ENCODE measurements at regions not wholly inside any gene's neighbourhood (a gene's known extent, or its start where the extent isn't known, plus 50 kb on each side); places are given as distances from the start of the nearest gene placed in this dataset.

DNA sequence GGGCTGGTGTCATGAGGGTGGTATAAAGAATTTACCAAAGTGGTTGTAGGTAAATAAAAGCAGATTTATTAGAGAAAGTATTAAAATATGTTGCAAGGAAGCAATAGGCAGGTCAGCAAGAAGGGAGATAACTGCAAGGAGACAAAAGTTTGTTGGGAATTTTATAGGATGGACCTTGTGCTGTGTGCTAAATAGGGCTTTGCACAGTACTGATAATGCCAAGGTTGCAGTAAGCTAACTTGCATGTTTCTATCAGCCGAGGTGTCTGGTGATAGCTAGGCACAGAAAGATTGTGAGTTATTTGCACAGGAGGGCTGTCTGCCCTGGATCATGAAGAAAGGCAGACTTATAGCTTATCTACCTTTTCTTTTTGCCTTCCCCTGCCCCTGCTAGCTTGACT lies 102.5 kb upstream of the SPRED1 start:
- Mint-ChIP-seq H3K27me3 (ENCODE audit: unreplicated experiment) (no peaks in the 10 kb centered on the region), H3K4me3 (ENCODE audit: unreplicated experiment) (no peak overlapping the region), H3K27ac (ENCODE audit: unreplicated experiment) (no peak overlapping the region), H3K9me3 (ENCODE audit: unreplicated experiment) (peaks cover 32% of the 10 kb centered on the region), H3K4me1 (ENCODE audit: unreplicated experiment) (peaks cover 11% of the 10 kb centered on the region), H3K36me3 (ENCODE audit: unreplicated experiment) (peaks cover 10% of the 10 kb centered on the region)
- TF ChIP-seq, protein P1, sequence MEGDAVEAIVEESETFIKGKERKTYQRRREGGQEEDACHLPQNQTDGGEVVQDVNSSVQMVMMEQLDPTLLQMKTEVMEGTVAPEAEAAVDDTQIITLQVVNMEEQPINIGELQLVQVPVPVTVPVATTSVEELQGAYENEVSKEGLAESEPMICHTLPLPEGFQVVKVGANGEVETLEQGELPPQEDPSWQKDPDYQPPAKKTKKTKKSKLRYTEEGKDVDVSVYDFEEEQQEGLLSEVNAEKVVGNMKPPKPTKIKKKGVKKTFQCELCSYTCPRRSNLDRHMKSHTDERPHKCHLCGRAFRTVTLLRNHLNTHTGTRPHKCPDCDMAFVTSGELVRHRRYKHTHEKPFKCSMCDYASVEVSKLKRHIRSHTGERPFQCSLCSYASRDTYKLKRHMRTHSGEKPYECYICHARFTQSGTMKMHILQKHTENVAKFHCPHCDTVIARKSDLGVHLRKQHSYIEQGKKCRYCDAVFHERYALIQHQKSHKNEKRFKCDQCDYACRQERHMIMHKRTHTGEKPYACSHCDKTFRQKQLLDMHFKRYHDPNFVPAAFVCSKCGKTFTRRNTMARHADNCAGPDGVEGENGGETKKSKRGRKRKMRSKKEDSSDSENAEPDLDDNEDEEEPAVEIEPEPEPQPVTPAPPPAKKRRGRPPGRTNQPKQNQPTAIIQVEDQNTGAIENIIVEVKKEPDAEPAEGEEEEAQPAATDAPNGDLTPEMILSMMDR (IDR thresholded peaks at IDR 0.05) = no peak
- DNase-seq (ENCODE audit: extremely low spot score, unreplicated experiment) = no peak

DNA sequence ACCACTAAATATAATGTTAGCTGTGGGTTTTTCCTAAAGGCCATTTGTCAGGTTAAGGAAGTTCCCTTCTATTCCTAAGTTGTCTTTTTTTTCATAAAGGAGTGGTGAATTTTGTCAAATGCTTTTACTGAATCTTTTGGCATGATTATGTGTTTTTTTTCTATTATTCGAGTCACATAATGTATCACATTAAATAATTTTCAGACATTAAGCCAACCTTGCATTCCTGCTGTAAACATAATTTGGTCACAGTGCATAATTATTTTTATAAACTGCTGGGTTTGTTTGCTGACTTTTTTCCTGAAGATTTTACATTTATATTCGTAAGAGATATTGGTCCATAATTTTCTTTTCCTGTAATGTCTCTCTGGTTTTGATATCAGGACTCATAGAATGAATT lies 101.8 kb upstream of the SPRED1 start:
- H3K4me1 Mint-ChIP-seq (ENCODE audit: unreplicated experiment) = peaks cover 5% of the 10 kb centered on the region
- TF ChIP-seq, protein P1 (IDR thresholded peaks at IDR 0.05) = no peak
- H3K4me3 Mint-ChIP-seq (ENCODE audit: unreplicated experiment) = no peak overlapping the region
- H3K27ac Mint-ChIP-seq (ENCODE audit: unreplicated experiment) = no peak overlapping the region
- H3K27me3 Mint-ChIP-seq (ENCODE audit: unreplicated experiment) = no peaks in the 10 kb centered on the region
- peaks cover 36% of the 10 kb centered on the region for H3K9me3 Mint-ChIP-seq (ENCODE audit: unreplicated experiment)
- DNase-seq (ENCODE audit: extremely low spot score, unreplicated experiment) = no peak
- H3K36me3 Mint-ChIP-seq (ENCODE audit: unreplicated experiment) = peaks cover 11% of the 10 kb centered on the region

DNA sequence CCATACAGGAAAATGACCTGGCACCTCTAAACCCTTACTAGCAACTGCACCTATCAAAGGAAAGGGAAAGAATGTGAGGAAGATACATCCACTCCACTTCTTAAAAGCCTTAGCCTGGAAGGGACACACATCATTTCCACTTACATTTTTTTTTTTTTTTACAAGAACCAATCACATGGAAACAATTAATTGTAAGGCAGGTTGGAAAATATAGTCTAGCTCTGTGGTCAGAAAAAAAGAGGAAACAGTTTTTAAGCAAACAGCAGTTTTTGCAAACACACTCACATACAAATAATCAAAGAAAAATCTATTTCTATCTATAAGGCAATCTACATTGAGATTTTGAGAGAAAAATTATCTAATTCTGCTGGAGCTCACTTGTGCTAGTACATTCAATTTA lies 98.9 kb upstream of the SPRED1 start:
- H3K27ac Mint-ChIP-seq (ENCODE audit: unreplicated experiment) = no peak overlapping the region
- no peaks in the 10 kb centered on the region for H3K4me1 Mint-ChIP-seq (ENCODE audit: unreplicated experiment)
- DNase-seq (ENCODE audit: extremely low spot score, unreplicated experiment) = no peak

DNA sequence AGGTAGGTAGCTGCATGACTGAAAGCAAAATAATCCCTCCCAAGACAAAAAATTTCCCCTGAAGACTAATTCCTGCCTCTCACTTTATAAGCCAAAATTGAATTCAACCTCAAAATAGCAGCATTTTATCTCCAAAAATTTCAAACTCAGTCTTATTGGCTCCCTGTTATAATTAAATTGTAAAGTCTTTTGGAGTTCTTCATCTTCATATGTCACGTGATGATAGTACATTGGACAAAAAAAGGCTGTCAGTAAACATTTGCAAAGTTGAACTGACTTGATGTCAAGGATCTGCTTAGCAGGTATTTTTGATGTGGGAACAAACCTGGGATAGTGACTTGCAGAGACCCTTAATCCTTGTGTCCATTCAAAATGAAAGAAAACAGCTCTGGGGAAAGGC lies 98.4 kb upstream of the SPRED1 start:
- peaks cover 18% of the 10 kb centered on the region for H3K36me3 Mint-ChIP-seq (ENCODE audit: unreplicated experiment)
- no peak for DNase-seq (ENCODE audit: extremely low spot score, unreplicated experiment)
- H3K9me3 Mint-ChIP-seq (ENCODE audit: unreplicated experiment) = peaks cover 45% of the 10 kb centered on the region
- no peak overlapping the region for H3K4me3 Mint-ChIP-seq (ENCODE audit: unreplicated experiment)
- no peaks in the 10 kb centered on the region for H3K27me3 Mint-ChIP-seq (ENCODE audit: unreplicated experiment)
- no peak overlapping the region for H3K27ac Mint-ChIP-seq (ENCODE audit: unreplicated experiment)
- H3K4me1 Mint-ChIP-seq (ENCODE audit: unreplicated experiment) = no peaks in the 10 kb centered on the region
- TF ChIP-seq, protein P1 (IDR thresholded peaks at IDR 0.05) = no peak

More for the DNA sequence above, 98.9 kb upstream of the SPRED1 start:
- Mint-ChIP-seq H3K9me3 (ENCODE audit: unreplicated experiment) (peaks cover 48% of the 10 kb centered on the region), H3K4me3 (ENCODE audit: unreplicated experiment) (no peak overlapping the region), H3K27me3 (ENCODE audit: unreplicated experiment) (no peaks in the 10 kb centered on the region), H3K36me3 (ENCODE audit: unreplicated experiment) (peaks cover 18% of the 10 kb centered on the region)
- TF ChIP-seq, protein P1 (IDR thresholded peaks at IDR 0.05) = no peak

DNA sequence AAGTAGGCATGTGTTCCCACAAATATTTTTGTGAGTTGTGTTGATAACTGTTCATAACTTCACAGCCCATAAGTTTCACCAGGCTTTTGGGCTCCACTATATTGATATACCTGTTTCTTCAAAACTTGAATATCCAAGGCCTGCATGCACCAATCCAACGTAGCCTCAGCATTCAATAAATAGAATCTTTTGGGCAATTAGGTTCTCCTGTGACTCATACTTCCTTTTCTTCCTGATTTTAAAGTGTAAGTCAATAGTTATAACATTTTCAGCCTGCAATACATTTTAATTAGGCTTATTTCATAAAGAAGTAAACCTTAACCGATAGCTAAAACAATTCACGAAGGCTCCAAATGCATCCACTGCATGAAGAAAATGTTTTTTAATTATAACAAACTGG lies 97.8 kb upstream of the SPRED1 start:
- Mint-ChIP-seq H3K27me3 (ENCODE audit: unreplicated experiment) (peaks cover 4% of the 10 kb centered on the region), H3K36me3 (ENCODE audit: unreplicated experiment) (peaks cover 17% of the 10 kb centered on the region), H3K4me3 (ENCODE audit: unreplicated experiment) (no peak overlapping the region), H3K27ac (ENCODE audit: unreplicated experiment) (no peak overlapping the region), H3K9me3 (ENCODE audit: unreplicated experiment) (peaks cover 39% of the 10 kb centered on the region), H3K4me1 (ENCODE audit: unreplicated experiment) (no peaks in the 10 kb centered on the region)
- no peak for DNase-seq (ENCODE audit: extremely low spot score, unreplicated experiment)
- TF ChIP-seq, protein P1 (IDR thresholded peaks at IDR 0.05) = no peak
